GM18867 (cell line): ENCODE measurements at regions not wholly inside any gene's neighbourhood (a gene's known extent, or its start where the extent isn't known, plus 50 kb on each side); places are given as distances from the start of the nearest gene placed in this dataset.
"Not testable (repeated sequence)": the region's sequence is repeated elsewhere in the genome, so short reads cannot be mapped to it uniquely, and the experiment has no call there.

Experiments used
- ATAC-seq: cut with Tn5 transposase; IDR thresholded peaks from one replicate; pipeline ENCODE4 v1.9.1; 2021; ENCODE audit warnings: mild to moderate bottlenecking, moderate library complexity; ENCODE audit not compliant: unreplicated experiment

GRCh38 chr17:33927732-33928133, 327.4 kb upstream of the CCL2 start:
- ATAC-seq = no peak

DNA sequence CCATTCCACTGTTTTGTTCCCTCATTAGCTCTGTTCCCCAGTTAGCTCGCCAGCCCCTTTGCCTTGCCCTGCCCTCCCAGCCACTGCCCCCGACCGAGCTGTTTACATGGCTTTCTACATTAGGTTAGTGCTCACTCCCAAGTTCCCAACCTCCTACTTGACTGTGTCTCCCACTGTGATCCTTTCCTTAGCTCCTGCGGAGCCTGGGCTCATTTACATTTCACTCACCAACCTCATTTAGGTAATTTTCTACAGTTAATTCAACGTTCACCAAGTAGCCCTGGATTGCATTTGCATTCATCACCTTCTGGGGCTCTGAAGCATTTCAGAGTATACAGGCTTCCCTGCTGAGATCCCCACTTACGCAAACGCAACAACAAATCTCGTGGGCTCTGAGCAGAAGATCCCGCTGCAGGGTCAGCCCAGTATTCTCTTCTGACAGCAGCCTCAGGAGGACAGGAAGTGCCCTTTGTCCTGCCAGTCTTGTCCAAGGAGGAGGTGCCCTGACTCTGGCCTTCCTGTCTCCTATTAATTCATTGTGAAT, 325.8 kb upstream of the CCL2 start:
- no peak for ATAC-seq

DNA sequence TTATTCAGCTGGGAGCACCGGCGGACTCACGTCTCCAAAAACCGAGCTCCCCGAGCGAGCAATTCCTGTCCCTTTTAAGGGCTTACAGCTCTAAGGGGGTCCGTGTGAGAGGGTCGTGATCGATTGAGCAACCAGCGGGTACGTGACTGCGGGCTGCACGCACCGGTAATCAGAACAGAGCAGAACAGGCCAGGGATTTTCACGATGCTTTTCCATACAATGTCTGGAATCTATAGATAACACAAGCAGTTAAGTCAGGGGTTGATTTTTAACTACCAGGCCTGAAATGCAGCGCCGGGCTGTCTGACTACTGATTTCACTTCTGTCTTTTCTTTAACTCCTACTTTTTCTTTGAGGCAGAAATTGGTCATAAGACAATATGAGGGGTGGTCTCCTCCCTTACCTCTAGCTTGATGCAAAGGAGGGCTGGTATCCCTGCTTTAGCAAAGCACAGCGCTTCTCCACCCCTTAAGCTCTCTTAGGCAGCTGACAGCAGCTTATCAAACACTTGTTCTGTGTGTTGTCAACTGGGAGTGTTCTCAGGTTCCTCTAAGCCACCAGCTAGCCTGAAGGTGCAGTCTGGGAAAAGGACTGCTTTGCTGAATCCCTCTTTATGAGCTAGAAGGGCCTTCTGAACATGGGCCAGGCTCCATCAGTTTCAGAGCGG, 323.8 kb upstream of the CCL2 start:
- not testable (repeated sequence) for ATAC-seq

DNA sequence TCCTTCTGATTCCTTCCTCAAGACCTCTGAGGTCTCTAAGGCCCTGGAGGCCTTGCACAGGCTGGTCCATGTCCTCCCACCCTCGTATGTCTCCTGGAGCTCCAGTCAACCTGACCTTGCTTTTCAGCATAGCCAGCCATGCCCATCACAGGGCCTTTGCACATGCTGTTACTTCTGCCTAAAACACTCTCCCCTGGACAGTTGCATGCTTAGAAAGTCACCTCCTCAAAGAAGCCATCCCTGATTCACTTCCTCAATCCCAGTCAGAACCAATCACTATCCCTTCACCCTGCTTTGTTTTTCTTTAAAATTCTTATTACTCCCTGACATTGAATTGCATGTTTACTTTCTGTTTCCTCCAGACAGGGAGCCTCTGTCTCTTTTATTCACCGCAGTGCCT, 322.1 kb upstream of the CCL2 start:
- no peak for ATAC-seq

DNA sequence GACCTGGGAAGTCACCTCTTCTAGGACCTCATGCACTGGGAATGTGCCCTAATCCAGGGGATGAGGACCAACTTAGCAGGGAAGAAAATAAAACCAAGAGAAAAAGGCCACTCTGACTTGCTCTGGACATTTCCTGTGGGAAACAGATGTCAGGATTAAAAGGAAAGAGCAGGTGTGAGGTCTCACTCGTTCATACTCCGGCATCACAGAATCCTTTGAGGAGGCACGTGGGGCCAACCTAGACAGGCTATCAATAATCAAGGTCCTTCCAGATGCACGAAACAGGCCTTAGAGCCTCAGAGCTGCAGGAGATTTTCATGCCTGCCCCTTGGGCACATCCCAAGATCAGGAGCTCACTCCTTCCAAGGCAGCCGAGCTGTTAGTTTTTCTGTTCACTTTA, 321.5 kb upstream of the CCL2 start:
- no peak for ATAC-seq

- no peak for ATAC-seq
These were observed 320.4 kb upstream of the CCL2 start for GRCh38 chr17:33934696-33935095.

DNA sequence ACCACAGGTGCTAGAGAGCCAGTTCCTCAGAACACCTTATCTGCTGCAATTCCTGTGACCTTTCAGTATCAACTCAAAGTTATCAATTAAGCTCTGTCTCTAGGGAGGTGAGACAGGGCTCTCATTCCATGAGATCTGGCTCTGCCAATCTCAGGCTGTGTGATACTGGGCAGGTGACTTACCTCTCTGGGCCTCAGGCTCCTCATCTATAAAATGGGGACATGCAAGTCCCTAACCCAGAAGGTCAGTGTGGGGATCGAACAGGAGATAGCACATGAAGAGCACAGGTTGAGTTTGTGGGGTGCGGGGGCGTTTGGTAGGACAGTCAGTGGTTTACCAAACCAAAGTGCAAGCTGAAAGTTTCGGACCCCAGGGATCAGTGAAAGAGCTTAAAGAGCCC, 319.3 kb upstream of the CCL2 start:
- no peak for ATAC-seq

- ATAC-seq = no peak
These were observed 318.3 kb upstream of the CCL2 start for GRCh38 chr17:33936764-33937163.

GRCh38 chr17:33939959-33940358, 315.1 kb upstream of the CCL2 start:
- ATAC-seq = no peak

DNA sequence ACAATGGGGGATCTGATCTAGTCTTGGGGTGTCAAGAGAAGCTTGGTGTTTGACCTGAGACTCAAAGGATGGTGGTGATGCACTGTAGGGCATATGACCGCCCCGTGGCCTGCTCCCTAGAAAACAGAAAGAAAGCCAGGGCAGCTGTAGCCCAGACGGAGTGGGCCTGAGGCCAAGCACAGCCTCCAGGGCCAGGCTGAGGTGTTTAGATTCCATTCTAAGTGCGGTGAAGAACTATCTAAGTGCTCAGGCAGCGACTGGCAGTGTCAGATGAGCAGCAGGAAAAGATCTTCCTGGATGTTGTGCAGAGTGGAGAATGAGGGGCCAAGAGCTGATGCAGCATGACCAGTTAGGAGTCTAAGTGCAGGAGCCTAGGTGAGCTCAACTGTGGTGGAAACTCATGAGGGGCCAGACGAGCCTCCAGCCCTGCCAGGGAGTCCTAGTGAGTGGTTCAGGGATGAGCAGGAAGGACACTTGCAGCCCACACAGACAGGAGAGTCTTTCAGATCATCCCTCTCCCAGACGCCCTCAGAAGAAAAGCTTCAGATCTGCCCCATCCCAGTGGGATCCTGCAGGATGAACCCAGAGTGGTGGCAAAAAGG, 314.2 kb upstream of the CCL2 start:
- no peak for ATAC-seq

DNA sequence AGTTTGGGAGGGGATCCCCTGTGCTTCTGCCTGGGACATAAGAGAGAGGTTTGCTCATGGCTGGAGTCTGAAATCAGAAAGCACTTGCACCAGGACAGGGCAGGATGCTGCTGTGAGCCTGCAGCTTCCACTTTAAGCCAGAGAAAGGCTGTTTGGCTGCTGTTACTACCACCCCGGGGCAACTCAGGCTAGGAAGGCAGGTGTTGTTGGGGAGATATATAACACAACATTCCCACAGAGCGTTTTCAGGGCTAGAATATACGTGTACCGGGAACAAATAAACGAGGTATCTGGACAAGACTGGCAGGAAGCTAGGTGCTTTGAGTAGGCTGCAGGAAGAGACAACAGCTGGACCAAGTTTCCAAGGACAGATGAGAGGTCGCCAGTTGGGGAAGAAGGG, 313.3 kb upstream of the CCL2 start:
- no peak for ATAC-seq

GRCh38 chr17:33942414-33942813, 312.7 kb upstream of the CCL2 start:
- no peak for ATAC-seq

- ATAC-seq = no peak
These were observed 310.7 kb upstream of the CCL2 start for GRCh38 chr17:33944412-33944811.

- ATAC-seq = no peak
These were observed 310.3 kb upstream of the CCL2 start for GRCh38 chr17:33944826-33945225.

DNA sequence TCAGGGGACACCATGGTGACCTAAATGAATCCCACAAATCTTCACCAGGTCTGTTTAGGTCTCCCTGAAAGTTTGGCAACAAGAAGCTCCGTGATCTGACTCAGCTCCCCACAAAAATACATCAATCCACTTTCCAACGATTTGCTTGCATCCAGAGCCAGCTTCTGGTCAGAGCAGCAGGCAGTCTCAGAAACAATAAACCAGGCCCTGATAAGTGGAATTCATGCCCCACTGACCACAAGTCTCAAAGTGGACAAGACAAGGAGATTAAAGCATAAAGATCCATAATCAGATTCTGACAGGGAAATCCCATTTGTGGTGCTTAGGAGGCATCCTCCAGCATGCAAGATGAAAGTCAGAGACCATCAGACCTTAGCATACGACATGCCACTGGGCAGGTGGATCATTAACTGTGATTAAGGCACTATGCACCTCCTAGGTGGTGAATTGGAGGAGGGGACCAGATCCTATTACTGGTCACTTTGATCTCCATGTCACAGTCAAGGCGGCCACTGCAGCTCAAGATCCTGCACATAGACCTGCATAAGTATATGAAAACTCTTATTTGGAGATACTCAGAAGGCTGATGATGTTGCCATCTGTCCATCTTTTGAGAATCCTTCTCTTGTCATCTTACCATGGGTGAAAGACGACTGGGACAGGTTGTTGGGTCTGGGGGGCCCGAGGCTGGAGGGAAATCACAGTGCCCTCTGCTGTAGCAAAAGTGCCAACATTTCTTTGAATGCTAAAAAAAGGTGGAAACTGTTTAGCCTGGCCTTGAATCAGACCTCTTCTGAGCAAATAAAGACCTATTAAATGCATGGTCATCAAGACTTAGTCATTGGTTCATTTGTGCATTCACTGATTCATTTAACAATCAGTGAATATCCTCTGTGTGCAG, 309.2 kb upstream of the CCL2 start:
- no peak for ATAC-seq

DNA sequence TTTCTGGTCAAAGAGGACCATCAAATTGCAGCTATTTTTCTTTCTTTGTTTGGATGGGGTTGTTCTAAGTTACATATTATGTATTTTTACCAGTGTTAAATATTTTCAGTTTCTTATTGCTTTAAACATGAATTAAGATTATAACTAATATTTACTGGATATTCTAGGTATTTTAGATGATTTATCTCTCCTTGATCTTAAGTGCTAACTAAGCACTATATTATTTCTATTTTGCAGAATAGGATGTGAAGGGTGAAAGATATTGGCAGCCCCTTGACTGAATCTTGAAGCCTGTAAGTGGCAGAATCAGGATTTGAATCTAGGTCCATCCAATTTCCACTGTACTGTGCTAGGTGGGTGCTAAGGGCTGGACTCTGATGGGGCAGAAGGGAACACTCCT, 307.3 kb upstream of the CCL2 start:
- no peak for ATAC-seq

- ATAC-seq = no peak
These were observed 306.8 kb upstream of the CCL2 start for GRCh38 chr17:33948309-33948708.

- no peak for ATAC-seq
These were observed 306.0 kb upstream of the CCL2 start for GRCh38 chr17:33949100-33949499.

DNA sequence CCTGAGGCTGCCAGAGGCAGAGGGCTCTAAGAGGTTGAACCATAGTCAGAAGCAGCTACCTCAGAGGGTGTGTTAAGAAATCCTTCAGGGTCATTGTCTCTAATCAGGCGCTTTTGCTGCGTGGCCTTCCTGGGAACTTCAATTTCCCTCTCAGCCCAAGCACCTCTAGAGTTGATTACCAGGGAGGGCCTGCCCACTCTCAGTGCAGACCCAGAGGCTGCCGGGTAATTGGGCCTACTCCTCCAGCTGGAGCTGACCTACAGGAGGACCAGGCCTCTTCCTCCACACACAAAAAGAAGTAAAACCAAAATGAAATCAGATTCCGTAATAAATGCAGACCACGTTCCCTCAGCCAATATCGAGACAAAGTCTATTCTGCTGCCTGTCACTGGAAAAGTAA, 305.0 kb upstream of the CCL2 start:
- no peak for ATAC-seq

GRCh38 chr17:33952425-33952824, 302.7 kb upstream of the CCL2 start:
- ATAC-seq = no peak

DNA sequence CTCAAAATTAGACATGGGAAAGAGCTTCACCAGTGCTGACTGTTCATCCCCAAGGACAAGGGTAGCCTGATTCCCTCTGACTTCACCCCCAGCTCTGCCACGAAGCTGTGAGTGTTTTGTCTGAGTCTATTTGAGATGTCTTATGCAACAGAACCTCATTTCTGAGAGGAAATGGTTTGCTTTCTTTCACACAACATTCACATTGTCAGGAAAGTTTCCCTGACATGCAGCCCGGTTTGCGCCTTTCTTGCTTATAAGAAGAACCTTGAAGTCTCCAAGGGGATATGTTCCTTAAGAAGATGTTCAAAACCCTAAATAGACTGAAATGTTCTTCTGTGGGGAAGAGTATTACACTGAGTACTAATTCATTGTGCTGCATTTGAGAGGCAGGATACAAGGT, 300.5 kb upstream of the CCL2 start:
- no peak for ATAC-seq

- no peak for ATAC-seq
These were observed 299.6 kb upstream of the CCL2 start for GRCh38 chr17:33955461-33955860.
